ENCODE measurements at regions not wholly inside any gene's neighbourhood (a gene's known extent, or its start where the extent isn't known, plus 50 kb on each side); places are given as distances from the start of the nearest gene placed in this dataset.
A peak's percentile ranks its signal among the peaks of the same experiment; 100 is the strongest.

- no peak for DNase-seq (ENCODE audit: low read depth, low spot score)
- in situ Hi-C loops (cut with HindIII; ENCODE audit: low pct_unique_long_range_greater_than_20kb, low sequenced_read_pairs) = no loop called here
Measured at GRCh38 chr6:84547341-84547801, 217.0 kb downstream of the TBX18 start.

DNA sequence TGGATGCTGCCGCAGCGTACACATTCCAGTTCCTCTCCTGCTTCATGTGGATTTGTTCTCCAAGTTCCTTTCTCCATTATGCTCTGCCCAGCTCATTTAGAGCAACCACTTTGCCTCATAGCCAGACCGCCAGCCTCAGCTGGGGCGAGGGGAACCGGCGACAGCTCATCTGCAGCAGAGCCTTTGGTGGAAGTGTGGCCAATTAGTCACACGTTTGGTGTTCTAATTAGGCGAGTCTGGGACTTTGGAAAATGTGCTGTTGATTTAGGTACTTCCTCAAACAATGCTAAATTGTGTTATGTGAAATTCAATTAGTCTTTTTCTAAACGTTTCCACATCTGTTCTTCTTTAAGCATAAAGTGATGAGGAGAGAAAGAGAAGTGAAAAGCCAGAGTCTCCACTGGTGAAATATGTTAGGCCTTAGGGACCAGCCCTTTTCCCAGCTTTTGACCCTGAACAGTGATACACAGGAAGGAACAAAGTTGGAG, 217.9 kb downstream of the TBX18 start:
- DNase-seq (ENCODE audit: low read depth, low spot score) = no peak
- in situ Hi-C loops (cut with HindIII; ENCODE audit: low pct_unique_long_range_greater_than_20kb, low sequenced_read_pairs) = no loop called here

DNA sequence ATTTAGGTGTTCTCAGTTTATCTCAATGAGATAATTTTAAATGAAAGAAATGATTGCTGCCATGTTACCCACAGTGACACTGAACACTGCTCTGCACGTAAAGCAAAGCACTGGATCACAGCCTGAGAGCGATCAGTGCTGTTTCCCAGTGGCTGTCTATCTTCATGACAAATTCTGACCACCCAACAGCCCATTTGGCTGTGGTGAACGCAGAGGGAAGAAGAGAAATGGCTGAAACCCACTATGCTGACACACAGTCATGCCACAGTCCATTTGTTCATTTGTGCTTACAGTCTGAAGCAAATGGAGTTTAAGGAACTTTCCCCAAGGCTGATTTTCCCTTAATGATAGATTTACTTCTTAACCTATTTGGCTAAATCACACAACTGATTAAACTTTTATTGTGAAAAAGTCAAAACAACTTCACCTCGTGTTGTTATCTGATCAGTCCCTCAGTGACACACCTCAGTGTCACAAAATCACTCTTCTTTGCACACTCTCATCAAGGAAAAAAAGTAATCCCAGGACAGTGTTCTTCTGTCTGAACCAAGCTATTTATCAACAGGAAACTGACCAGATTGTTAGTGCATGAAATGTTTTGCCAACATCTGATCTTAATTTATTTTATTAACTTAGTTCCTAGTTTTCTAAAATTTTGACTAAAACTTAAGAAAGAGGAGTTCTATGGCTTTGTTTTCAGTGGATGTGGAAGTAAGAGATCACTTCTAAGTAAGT, 225.1 kb downstream of the TBX18 start:
- DNase-seq (ENCODE audit: low read depth, low spot score) = no peak
- in situ Hi-C loops (cut with HindIII; ENCODE audit: low pct_unique_long_range_greater_than_20kb, low sequenced_read_pairs) = no loop called here

DNA sequence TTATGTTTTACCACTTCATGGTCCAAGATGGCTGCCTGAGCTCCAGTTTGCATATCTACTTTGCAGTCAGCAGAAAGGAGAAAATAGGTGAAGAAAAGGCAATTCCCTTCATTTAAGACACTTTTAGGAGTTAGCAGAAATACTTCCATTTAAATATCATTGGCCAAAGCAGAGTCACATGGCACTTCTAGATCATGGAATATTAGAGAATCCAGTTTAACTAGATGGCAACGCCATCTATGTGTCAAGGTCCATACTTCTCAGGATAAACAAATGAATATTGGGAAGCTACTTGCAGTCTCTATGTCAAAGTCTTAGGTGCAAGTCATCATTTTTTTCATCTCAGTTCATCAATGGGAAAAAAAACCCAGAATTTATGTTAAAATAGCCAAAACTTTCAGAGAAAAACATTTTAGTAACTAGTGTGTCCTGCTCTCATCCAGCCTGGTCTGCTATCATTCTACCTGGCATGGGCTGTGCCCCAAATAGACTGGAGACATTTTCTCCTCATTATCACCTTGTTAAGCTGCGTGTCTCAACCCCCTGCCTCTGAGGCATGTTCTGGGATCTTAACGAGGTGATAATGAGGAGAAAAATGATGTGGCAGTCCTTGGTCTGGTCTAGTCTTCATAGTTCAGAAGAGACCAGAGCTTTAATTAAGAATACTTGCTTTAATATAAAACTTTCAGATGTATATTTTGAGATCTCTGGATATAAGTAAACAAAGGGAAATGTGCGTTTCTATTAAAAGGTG, 227.3 kb downstream of the TBX18 start:
- in situ Hi-C loops (cut with HindIII; ENCODE audit: low pct_unique_long_range_greater_than_20kb, low sequenced_read_pairs) = no loop called here
- peak; percentile 34 for DNase-seq (ENCODE audit: low read depth, low spot score)

DNA sequence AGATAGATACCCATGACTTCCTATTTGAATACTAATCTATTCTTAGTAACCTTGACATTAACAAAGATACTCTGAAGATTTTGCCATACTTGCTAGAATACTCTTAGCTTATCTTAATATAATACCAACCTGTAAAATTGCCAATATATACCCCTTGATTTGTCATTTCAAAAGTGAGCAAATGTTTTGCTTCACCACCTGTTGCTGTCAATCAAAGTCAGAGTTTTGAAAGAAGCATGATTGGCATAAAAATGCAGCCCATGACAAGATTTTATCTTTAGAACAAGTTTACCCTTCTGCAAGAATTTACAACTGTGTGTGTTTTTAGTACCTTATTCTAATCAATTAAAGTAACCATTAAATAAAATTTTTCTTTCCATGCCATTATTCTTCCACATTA, 236.2 kb downstream of the TBX18 start:
- in situ Hi-C loops (cut with HindIII; ENCODE audit: low pct_unique_long_range_greater_than_20kb, low sequenced_read_pairs) = no loop called here
- no peak for DNase-seq (ENCODE audit: low read depth, low spot score)

DNA sequence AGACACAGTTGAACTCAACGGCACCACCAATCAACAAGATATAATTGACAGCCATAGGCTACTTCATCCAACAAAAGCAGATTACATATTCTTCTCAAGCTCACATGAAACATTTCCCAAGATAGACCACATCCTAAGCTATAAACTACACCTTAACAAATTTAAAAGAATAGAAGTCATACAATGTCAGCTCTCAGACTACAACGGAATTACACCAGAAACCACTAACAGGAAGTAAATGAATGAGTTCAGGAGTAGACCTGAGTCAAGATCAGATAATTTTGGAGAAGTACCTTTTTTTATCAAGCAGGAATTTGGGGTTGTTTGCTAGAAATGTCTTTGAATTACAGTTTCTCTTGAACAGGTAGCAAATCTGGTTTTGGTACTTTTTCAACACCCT, 237.8 kb downstream of the TBX18 start:
- DNase-seq (ENCODE audit: low read depth, low spot score) = no peak
- in situ Hi-C loops (cut with HindIII; ENCODE audit: low pct_unique_long_range_greater_than_20kb, low sequenced_read_pairs) = no loop called here

DNA sequence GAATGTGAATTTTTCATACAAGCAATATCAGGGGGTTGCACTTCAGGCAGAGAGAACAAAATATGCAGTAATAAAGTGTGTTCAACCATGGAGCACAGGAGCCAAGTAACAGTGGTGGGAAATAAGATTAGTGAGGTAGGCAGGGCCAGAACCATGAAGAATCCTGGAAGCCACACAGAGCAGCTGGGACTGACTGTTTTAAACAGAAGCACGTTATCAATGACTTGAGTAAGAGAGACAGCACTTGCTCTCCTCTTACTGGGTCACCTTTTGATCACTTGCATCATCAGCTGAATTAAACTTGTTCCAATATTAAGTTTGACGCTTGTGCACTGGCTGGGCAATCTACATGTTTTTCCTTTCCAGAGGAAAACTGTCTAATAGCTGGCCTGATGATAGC, 238.5 kb downstream of the TBX18 start:
- no peak for DNase-seq (ENCODE audit: low read depth, low spot score)
- in situ Hi-C loops (cut with HindIII; ENCODE audit: low pct_unique_long_range_greater_than_20kb, low sequenced_read_pairs) = no loop called here

- DNase-seq (ENCODE audit: low read depth, low spot score) = no peak
- in situ Hi-C loops (cut with HindIII; ENCODE audit: low pct_unique_long_range_greater_than_20kb, low sequenced_read_pairs) = no loop called here
Measured at GRCh38 chr6:84524636-84525035, 239.8 kb downstream of the TBX18 start.

- DNase-seq (ENCODE audit: low read depth, low spot score) = no peak
- in situ Hi-C loops (cut with HindIII; ENCODE audit: low pct_unique_long_range_greater_than_20kb, low sequenced_read_pairs) = no loop called here
Measured at GRCh38 chr6:84522135-84522549, 242.3 kb downstream of the TBX18 start.

DNA sequence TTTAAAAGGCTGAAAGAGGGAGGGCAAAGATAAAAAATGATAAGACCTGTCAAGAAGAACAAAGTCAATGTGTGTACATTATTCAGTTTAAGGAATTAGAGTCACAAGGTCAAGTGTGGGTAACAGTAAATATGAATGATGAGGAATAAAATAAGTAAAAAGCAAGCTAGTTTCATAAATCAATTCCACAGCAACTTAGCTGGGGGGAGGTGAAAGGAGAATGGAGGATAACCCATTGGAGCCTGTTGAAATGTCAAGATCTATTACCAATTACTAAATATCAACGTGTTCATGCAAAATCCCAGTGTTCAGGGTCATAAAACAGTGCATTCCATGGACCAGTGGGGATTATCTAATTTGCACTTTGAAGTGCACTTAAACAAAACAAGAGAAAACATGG, 242.9 kb downstream of the TBX18 start:
- DNase-seq (ENCODE audit: low read depth, low spot score) = no peak
- in situ Hi-C loops (cut with HindIII; ENCODE audit: low pct_unique_long_range_greater_than_20kb, low sequenced_read_pairs) = no loop called here

GRCh38 chr6:84517741-84518530, 246.5 kb downstream of the TBX18 start:
- no peak for DNase-seq (ENCODE audit: low read depth, low spot score)
- in situ Hi-C loops (cut with HindIII; ENCODE audit: low pct_unique_long_range_greater_than_20kb, low sequenced_read_pairs) = no loop called here

- in situ Hi-C loops (cut with HindIII; ENCODE audit: low pct_unique_long_range_greater_than_20kb, low sequenced_read_pairs) = no loop called here
- DNase-seq (ENCODE audit: low read depth, low spot score) = no peak
Measured at GRCh38 chr6:84516154-84516553, 248.2 kb downstream of the TBX18 start.

DNA sequence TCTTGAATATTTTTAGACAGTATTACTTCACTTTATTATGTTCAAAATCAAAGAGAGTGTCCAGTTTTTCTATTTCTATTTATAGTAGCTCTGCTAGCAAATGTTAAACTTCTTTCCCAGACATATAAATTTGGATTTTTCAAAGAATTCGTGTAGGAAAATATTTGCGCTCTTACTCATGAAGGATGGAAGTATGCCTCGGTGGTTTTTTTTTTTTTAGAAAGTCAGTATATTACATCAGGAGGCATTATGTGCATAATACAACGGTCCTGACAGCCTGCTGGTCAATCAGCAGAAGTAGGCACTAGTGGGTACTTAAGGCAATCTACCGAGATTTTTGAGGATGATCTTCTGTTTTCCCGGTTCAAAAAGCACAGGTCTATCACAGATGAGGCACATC, 249.3 kb downstream of the TBX18 start:
- in situ Hi-C loops (cut with HindIII; ENCODE audit: low pct_unique_long_range_greater_than_20kb, low sequenced_read_pairs) = no loop called here
- no peak for DNase-seq (ENCODE audit: low read depth, low spot score)

DNA sequence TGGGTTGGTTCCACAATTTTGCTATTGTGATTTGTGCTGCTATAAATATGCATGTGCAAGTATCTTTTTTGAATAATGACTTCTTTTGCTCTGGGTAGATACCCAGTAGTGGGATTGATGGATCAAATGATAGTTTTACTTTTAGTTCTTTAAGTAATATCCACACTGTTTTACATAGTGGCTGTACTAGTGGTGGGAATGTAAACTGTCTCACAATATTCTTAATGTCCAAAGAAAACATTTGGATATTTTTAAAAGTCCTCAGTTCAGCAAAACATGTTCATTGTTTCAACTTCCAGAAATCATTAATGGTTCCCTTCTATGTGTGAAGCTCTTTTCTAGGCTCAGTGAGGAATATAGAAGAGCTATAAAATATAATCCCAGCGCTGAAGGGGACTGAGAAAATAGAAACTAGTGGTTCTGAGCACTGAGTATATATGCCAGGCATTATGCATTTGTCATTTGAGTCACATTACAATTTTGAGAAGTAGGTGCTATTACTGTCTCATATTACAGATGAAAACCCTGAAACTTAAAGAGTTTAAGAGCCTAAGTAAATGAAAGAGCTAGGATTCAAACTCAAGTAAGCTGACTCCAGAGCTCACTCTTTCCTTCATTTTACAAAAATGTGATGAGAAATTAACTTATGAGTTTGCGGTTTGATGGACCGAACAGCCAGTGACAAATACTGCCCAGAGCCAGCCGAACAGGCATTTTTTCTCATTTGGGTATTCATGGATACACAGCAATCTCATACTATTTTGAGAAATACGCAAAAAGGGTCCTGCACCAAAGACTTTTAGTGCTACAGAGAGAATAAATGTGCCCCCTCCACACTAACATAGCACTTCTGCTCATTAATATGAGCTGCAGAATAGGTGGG, 250.1 kb downstream of the TBX18 start:
- DNase-seq (ENCODE audit: low read depth, low spot score) = no peak
- in situ Hi-C loops (cut with HindIII; ENCODE audit: low pct_unique_long_range_greater_than_20kb, low sequenced_read_pairs) = no loop called here

DNA sequence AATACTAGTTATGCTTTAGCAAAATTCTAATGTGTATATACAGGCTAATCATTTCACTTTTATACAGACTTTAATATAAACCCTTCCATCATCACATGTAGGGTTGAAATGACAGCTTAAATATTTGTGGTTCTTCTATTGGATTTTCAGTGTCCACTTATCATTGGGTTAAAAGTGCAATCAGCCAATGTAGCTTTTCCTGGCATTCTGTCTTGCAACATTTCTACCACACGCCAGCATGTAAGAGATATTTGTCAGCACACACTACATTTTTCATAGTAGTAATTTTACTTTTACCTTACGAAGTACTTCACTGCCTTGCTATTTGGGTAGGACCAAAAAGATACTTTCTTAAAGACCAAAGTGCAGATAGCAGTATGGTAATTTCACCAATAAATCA, 252.0 kb downstream of the TBX18 start:
- in situ Hi-C loops (cut with HindIII; ENCODE audit: low pct_unique_long_range_greater_than_20kb, low sequenced_read_pairs) = no loop called here

DNA sequence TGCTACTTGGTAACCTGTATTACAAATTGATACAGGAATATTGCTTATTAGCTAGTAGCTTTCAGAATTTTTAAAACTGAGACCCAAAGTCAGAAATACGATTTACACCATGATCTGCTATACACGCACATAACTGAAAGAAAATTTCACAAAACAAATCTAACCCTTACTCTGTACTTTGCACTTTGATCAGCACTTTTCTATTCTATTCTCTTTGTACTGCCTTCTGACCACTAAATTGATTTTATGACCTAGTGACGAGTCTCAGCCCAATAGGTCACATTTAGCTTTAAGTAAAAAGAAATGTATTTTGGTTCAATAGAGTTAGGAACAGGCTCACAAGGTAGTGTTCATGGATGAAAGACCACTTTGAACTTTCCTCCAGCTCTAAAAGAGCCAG, 252.5 kb downstream of the TBX18 start:
- in situ Hi-C loops (cut with HindIII; ENCODE audit: low pct_unique_long_range_greater_than_20kb, low sequenced_read_pairs) = no loop called here
- DNase-seq (ENCODE audit: low read depth, low spot score) = no peak

More for the DNA sequence above, 252.0 kb downstream of the TBX18 start:
- DNase-seq (ENCODE audit: low read depth, low spot score) = no peak

GRCh38 chr6:84508981-84509380, 255.4 kb downstream of the TBX18 start:
- in situ Hi-C loops (cut with HindIII; ENCODE audit: low pct_unique_long_range_greater_than_20kb, low sequenced_read_pairs) = no loop called here

More at GRCh38 chr6:84508981-84509380, 255.4 kb downstream of the TBX18 start:
- no peak for DNase-seq (ENCODE audit: low read depth, low spot score)
